NCI-H2196 (cell line): ENCODE measurements at regions not wholly inside any gene's neighbourhood (a gene's known extent, or its start where the extent isn't known, plus 50 kb on each side); places are given as distances from the start of the nearest gene placed in this dataset.

Experiments
- DNase-seq: peaks from one replicate; lab custom pipeline; 2025; ENCODE audit not compliant: unreplicated experiment; lab: John Stamatoyannopoulos, UW

DNA sequence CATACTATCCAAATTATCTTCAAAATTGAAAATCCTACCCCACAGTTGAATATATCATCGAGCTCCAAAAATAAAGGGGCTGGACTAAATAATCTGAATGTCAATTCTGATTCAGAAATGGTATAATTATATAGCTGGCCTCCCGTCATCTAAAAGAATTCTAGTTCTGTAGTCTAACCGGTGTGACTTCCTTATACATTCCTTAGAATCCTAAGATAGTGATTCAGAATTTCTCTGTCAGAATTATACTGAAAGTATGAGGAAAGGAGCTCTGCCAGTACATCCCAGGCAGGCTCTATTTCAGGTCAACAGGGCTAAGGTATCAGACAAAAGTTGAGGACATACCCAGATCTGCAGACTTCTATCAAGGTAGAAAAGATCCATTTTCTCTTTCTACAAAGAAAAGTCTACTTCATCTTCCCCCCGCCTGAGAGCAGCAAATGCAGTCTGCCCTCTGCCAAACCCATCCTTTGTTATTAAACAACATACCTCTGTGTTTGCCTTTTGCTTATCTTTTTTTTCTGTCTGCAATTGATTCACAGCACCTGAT is 128.5 kb downstream of the METTL4 start:
- no peak for DNase-seq

- DNase-seq: no peak
Observed at GRCh38 chr18:2444201-2444875, 127.0 kb downstream of the METTL4 start.

DNA sequence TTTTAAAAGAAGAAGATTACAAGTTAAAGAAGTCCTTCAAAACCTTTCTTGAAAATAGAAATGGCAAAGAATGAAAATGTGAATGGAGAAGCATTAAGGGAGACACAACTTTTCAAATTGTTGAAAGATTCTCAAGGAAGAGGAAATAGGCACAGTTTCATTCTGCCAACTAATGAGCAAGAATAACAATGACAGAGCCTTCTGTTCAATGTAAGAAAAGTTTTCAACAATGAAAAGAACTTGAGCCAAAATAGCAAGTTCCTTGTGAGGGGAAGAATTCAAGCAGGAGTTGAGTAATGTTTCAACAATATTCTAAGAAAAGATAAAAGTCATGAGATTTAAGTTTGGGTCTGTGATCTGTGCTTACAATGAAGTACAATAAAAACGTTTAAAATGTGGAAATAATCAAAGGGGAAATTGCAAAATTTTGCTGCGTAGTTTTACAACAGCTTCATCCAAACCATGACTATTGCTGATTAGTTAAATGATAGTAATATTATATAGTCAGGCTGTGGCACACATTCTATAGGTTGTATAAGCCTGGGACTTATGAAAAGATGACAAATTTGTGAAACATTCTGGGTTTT is 122.6 kb downstream of the METTL4 start:
- DNase-seq: no peak

GRCh38 chr18:2451556-2451955 is 119.7 kb downstream of the METTL4 start:
- DNase-seq: no peak

DNA sequence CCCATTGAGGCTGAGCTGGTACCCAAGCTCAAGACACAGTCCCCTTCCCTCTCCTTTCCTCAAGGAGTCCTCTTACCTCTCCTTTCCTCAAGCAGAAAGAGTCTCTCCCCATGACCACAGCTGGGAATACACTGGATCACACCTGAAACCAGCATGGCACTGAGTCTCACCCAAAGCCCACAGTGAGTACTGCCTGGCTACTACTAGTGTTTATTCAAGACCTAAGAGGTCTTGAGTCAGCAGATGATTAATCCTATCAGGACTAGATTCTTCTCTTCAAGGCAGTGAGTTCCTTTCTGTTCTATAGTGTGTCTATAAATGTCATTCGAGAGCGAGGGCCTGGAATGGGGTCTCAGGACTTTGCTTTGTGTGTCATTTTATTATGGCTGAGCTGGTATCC is 111.4 kb downstream of the METTL4 start:
- no peak for DNase-seq

DNA sequence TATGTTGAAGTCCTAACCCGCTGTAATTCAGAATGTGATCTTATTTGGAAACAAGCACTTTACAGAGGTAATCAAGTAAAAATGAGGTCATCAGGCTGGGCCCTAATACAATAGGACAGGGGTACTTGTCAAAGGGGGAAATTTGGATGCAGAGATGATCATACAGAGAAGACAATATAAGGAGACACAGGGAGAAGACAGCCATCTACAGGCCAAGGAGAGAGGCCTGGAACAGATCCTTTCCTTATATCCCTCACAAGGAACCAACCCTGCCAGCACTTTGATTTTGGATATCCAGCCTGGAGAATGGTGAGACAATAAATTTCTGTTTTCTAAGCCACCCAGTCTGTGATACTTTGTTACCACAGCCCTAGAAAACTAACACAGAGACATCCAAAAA is 104.3 kb downstream of the METTL4 start:
- DNase-seq: no peak

GRCh38 chr18:2468051-2468450 is 103.3 kb downstream of the METTL4 start:
- DNase-seq: no peak

GRCh38 chr18:2471523-2471922 is 99.8 kb downstream of the METTL4 start:
- DNase-seq: no peak

GRCh38 chr18:2478662-2479061 is 92.6 kb downstream of the METTL4 start:
- DNase-seq: no peak

DNA sequence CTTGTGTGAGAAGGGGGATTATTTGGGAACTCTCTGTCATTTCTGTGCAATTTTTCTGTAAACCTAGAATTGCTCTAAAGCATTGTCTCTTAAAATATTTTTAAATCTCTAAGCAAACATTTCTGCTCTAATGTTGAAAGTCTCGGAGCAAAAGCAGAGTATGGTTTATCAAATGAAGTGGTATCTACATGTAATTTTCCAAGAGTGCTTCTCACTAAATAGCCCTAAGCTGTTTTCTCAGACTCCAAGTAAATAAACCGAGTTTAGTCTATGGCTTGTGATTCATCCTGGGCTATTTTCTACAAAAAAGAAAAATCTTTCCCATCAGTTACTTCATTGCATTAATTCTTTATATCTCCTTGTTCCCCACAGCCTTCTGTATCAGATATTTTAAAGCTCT is 90.8 kb downstream of the METTL4 start:
- no peak for DNase-seq

DNA sequence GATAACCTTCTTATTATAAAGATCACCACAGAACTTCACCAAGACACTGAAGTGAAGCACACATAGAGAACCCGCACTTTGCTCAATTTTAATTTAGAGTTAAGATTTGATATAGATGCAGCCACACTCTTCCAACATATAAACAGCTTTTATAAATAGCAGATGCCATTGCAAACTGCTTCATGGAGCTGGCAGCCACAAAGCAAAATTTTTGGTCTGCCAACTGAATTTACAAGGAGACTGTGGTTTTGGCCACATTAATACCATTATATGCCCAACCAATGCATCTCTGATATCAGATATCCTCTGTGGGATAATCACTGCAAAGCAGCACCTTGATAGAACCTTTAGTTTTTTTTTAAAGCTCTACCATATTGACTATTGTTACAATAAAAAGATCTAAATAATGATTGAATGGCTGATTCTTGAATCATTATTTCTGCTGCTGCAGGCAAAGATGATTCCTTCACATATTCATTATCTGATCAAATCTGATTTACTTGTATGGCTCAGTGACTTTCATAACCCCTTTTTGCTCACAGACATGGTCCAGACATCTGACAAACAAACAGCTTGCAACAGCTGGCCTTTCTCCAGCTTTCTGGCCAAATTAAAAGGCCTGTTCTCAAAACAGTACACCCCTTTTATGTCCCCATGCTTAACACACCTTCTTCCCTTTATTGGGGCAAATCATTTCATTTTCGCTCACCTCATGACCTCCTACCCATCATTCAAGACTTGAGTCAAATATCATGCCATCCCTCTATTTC is 88.4 kb downstream of the METTL4 start:
- no peak for DNase-seq

GRCh38 chr18:2485983-2486382 is 85.3 kb downstream of the METTL4 start:
- DNase-seq: no peak

GRCh38 chr18:2486426-2486825 is 84.9 kb downstream of the METTL4 start:
- no peak for DNase-seq
